Neural progenitor cell (in vitro differentiated cells): ENCODE measurements at regions not wholly inside any gene's neighbourhood (a gene's known extent, or its start where the extent isn't known, plus 50 kb on each side); places are given as distances from the start of the nearest gene placed in this dataset.

ENCODE experiments used
- CTCF ChIP-seq: fragments of 200-600 bp; sonication (generic); IDR thresholded peaks from 2 replicates; pipeline ENCODE4 v1.5.1; 2017; ENCODE audit warnings: antibody characterized with exemption, mild to moderate bottlenecking
- EZH2phosphoT487 ChIP-seq: fragments of 200-600 bp; sonication (generic); IDR thresholded peaks from 2 replicates; pipeline ENCODE4 v1.6.1; 2017; ENCODE audit warnings: antibody characterized with exemption

- TF ChIP-seq CTCF (no peak), EZH2phosphoT487 (no peak)
These were observed 155.0 kb downstream of the TRAM1L1 start for GRCh38 chr4:116930329-116930728.
